Neuron (in vitro differentiated cells): ENCODE measurements at regions not wholly inside any gene's neighbourhood (a gene's known extent, or its start where the extent isn't known, plus 50 kb on each side); places are given as distances from the start of the nearest gene placed in this dataset.
"Not testable (repeated sequence)": the region's sequence is repeated elsewhere in the genome, so short reads cannot be mapped to it uniquely, and the experiment has no call there.

ENCODE experiments used
- H2AFZ ChIP-seq: one replicate; pipeline ENCODE4 v1.6.1; 2013; ENCODE audit warnings: low read depth, mild to moderate bottlenecking, inconsistent platforms, low read length, moderate library complexity
- H3K27me3 ChIP-seq: one replicate; pipeline ENCODE4 v1.6.1; 2013; ENCODE audit warnings: low read length; ENCODE audit not compliant: insufficient read depth
- H3K36me3 ChIP-seq: one replicate; pipeline ENCODE4 v1.6.1; 2013; ENCODE audit warnings: low read length; ENCODE audit not compliant: insufficient read depth
- H3K4me1 ChIP-seq: one replicate; pipeline ENCODE4 v1.6.1; 2013; ENCODE audit warnings: low read length; ENCODE audit not compliant: insufficient read depth
- H3K4me3 ChIP-seq: 2 replicates; pipeline ENCODE4 v1.5.1; 2013; ENCODE audit warnings: mild to moderate bottlenecking, low read length, moderate library complexity
- H3K9me3 ChIP-seq: one replicate; pipeline ENCODE4 v1.6.1; 2013; ENCODE audit warnings: low read length

DNA sequence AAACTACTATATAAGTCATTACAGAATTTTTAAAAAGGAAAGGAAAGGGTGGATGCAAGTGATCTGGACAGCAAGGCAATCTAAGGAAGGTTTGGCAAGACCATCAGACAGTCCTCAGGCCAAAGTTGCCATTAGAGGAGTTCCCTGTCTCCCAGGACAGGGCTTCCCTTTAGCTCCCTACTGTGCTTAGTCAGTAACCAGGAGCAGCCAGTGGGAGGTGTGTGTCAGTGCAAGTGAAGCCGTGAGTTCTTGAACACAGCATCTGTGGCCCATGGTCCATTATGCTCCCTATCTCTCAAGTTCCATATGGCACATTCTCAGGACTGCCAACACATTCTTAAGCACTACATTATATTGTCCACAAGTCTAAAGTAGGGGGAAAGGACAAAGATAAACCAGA, 175.2 kb upstream of the FAM174A start:
- H3K4me3 ChIP-seq, H3K9me3 ChIP-seq, H3K27me3 ChIP-seq, H3K36me3 ChIP-seq, H3K4me1 ChIP-seq, H2AFZ ChIP-seq: not testable (repeated sequence)

DNA sequence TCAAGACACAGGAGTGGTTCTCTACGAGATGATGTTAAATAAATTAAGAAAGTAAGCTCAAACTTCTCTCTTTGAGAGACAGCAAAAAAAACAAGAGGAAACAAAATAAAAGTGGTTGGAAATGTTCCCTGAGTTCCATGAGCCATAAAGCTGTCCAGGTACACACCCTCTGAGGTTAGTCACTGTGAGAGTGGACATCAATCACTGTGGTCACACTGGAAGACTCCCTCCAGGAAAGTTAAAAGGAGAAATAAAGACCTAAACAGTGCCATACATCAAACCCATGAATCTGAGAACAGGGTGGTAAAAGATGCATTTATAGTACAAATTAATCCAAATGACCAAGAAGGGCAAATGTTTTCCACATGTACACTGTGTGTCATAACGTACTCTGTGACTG, 188.9 kb upstream of the FAM174A start:
- not testable (repeated sequence) for H3K27me3 ChIP-seq, H3K4me3 ChIP-seq, H3K9me3 ChIP-seq, H2AFZ ChIP-seq, H3K4me1 ChIP-seq, H3K36me3 ChIP-seq

DNA sequence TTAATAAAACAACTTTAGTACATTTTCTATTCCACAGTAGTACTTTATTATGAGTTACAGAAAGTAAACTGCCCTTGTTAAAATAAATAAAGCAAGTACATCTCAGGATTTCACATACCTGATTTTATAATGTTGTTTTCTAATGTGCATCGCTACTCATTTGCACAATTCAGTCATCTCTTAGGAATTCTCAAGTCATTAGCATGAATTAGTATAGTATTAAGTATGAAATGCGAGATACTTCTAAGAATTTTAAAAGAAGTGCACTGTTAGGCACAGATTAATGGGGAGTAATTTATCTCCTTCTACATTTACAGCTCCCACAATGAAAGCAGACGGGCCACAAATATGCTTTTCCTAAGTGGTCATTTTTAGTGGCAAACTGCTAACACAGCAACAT, 193.7 kb upstream of the FAM174A start:
- not testable (repeated sequence) for H3K36me3 ChIP-seq, H3K4me3 ChIP-seq, H3K4me1 ChIP-seq, H3K27me3 ChIP-seq, H3K9me3 ChIP-seq, H2AFZ ChIP-seq

DNA sequence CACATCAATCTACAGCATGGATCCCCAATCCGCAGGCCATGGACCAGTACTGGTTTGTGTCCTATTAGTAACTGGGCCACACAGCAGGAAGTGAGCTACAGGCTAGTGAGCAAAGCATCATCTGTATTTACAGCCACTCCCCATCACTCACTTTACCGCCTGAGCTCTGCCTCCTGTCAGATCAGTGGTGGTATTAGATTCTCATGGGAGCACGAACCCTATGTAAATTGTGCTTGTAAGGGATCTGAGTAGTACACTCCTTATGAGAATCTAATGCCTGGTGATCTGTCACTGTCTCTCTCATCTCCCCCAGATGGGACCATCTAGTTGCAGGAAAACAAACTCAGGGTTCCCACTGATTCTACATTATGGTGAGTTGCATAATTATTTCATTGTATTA, 212.7 kb upstream of the FAM174A start:
- no peaks in the 10 kb centered on the region for H3K36me3 ChIP-seq
- no peaks in the 10 kb centered on the region for H3K4me1 ChIP-seq
- H2AFZ ChIP-seq = no peak overlapping the region
- H3K27me3 ChIP-seq = no peaks in the 10 kb centered on the region
- H3K9me3 ChIP-seq = no peaks in the 10 kb centered on the region
- no peak overlapping the region for H3K4me3 ChIP-seq

DNA sequence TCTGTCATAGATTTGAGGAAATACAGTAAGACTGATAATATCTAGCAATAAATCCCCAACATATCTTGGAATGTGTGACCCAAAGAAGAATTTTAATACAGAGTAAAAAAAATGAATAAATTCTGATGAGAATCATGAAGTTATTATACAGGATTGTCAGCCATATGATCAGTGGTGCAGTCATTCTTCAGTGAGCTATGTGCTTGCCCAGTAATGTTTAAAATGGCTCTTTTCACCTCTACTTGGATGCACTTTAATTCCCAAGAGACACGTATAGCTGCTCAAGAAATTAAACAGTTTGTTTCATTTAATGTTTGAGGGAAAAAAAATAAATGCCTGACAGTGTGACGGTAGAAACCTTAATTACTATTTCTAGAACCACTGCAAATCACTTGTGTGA, 215.3 kb upstream of the FAM174A start:
- H3K9me3 ChIP-seq = peaks cover 3% of the 10 kb centered on the region
- H3K27me3 ChIP-seq = no peaks in the 10 kb centered on the region
- no peak overlapping the region for H3K4me3 ChIP-seq
- no peak overlapping the region for H2AFZ ChIP-seq
- H3K36me3 ChIP-seq = no peaks in the 10 kb centered on the region
- no peaks in the 10 kb centered on the region for H3K4me1 ChIP-seq

DNA sequence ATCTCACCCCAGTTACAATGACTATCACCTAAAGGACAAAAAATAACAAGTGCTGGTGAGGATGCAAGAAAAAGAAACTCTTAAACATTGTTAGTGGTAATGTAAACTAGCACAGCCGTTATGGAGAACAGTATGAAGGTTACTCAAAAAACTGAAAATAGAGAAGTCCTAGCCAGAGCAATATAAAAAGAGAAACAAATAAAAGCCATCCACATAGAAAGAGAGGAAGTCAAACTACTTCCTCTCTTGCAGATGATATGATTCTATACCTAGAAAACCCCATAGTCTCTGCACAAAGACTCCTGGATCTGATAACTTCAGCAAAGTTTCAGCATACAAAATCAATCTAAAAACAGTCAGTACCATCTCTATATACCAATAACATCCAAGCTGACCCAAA, 221.5 kb upstream of the FAM174A start:
- no peaks in the 10 kb centered on the region for H3K36me3 ChIP-seq
- H3K4me3 ChIP-seq = no peak overlapping the region
- H3K27me3 ChIP-seq = no peaks in the 10 kb centered on the region
- no peaks in the 10 kb centered on the region for H3K4me1 ChIP-seq
- peaks cover 3% of the 10 kb centered on the region for H3K9me3 ChIP-seq
- no peak overlapping the region for H2AFZ ChIP-seq

DNA sequence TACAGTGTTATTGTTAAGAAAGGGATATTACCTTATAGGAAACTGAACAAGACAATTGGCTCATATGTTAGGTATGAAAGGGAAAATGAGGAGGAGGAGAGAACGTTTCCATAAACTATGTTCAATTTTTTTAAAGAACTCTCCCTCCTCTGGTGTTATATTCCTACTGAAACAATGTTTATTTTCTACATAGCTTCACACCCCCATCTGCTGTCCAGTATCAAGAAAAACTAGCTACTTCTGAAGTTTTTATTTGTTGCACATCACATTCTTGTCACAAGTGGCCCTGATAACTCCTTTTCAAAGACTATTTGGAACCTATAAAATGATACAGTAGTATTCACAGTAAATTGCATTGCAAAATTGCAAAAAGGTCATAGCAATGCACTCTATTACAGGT, 223.4 kb upstream of the FAM174A start:
- Histone ChIP-seq H2AFZ (no peak overlapping the region), H3K4me3 (no peak overlapping the region), H3K36me3 (no peaks in the 10 kb centered on the region), H3K27me3 (no peaks in the 10 kb centered on the region), H3K4me1 (no peaks in the 10 kb centered on the region), H3K9me3 (peaks cover 3% of the 10 kb centered on the region)

DNA sequence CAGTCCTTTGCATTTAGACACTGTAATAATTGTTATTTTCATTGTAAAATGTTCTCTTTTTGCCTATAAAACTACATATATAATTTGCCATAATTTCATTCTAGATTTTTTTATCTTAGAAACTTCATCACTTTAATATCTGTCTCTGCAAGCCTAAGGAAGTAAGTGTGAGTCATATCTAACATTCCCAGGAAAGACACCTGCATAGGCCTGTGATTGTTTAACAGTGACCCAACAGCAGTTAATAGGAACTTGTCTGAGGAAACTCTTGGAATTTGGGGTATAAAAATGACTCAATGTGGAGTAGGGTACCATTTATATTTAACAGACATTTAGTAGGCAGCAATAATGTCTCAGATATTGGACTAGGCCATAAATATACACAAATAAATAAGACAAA, 229.2 kb upstream of the FAM174A start:
- Histone ChIP-seq H3K36me3 (no peaks in the 10 kb centered on the region), H3K9me3 (no peaks in the 10 kb centered on the region), H3K4me1 (no peaks in the 10 kb centered on the region), H3K4me3 (no peak overlapping the region), H2AFZ (no peak overlapping the region), H3K27me3 (no peaks in the 10 kb centered on the region)

DNA sequence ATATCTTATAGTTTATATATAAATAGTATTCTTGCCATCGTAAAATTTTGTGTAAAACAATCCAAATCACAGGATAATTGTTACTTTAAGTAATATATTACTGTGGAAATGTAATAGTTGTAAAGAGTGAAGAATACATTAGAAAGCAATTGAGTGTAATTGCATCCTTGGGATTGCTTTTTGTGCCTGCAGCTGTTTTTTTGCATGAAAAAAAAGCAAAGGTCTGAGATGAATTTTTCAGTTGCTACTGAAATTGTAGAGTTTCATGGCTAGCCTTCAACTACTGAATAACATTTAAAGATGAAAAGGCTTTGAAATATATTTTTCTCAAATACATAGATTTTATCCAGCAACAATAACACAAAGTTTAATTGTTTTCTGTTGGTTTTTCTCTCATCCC, 232.0 kb upstream of the FAM174A start:
- Histone ChIP-seq H3K9me3 (no peaks in the 10 kb centered on the region), H3K4me1 (no peaks in the 10 kb centered on the region), H3K4me3 (no peak overlapping the region), H3K36me3 (no peaks in the 10 kb centered on the region), H3K27me3 (no peaks in the 10 kb centered on the region), H2AFZ (no peak overlapping the region)

DNA sequence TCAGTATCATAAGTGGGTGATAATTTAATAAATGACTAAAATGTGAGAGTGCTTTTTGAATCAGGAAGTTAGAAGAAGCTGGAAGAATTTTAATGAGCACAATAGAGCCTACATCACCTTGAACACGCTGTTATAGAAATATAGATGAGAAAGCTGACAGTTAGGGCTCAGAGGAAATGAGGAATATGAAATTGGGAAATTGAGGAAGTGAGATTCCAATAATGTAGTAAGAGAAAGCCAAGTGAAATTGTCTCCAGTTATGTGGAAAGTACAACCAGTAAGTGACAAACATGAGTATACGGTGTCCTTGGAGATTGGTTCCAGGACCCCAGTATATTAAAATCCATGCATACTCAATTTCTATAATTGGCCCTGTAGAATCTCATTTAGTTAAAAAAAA, 235.9 kb upstream of the FAM174A start:
- Histone ChIP-seq H3K4me3 (no peak overlapping the region), H3K9me3 (no peaks in the 10 kb centered on the region), H2AFZ (no peak overlapping the region), H3K36me3 (no peaks in the 10 kb centered on the region), H3K27me3 (no peaks in the 10 kb centered on the region), H3K4me1 (no peaks in the 10 kb centered on the region)

DNA sequence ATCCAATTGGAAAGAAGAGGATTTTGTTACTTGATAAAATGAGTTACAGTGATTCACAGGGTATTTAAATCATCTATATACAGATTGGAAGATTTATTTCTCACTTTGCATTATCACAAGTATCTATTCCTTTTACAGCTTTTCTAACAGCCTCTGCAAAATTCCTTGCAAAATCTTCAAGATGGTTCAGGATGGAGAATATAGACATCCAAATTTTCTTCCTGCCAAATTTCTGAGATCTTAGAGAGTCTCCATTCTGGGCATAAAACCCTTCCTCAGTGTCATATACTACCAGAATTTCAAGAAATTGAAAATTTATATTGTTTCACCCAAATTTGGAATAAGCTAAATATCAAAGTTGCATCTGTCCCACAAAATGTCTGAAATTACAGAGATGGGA, 259.1 kb upstream of the FAM174A start:
- Histone ChIP-seq H2AFZ (no peak overlapping the region), H3K4me3 (no peak overlapping the region), H3K27me3 (no peaks in the 10 kb centered on the region), H3K9me3 (no peaks in the 10 kb centered on the region), H3K4me1 (no peaks in the 10 kb centered on the region), H3K36me3 (no peaks in the 10 kb centered on the region)

DNA sequence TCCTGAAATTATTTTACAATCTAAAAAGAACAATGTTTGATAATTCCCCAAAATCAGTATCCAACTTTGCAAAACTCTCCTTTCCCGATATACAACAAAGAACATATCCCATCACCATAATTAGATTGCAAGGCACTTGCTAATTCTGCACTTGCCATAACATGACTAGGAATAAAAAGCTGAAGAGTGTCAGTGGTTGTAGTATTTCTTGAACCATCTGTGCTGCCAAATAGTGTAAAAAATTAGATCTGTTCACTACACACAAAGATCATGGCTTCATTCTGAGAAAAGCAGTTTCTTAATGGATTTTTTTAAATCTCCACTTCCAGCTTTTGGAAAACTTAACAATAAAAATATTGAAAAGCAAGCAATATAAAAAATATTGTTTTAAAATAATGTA, 259.5 kb upstream of the FAM174A start:
- no peak overlapping the region for H3K4me3 ChIP-seq
- no peaks in the 10 kb centered on the region for H3K27me3 ChIP-seq
- no peak overlapping the region for H2AFZ ChIP-seq
- H3K36me3 ChIP-seq = no peaks in the 10 kb centered on the region
- H3K4me1 ChIP-seq = no peaks in the 10 kb centered on the region
- no peaks in the 10 kb centered on the region for H3K9me3 ChIP-seq

DNA sequence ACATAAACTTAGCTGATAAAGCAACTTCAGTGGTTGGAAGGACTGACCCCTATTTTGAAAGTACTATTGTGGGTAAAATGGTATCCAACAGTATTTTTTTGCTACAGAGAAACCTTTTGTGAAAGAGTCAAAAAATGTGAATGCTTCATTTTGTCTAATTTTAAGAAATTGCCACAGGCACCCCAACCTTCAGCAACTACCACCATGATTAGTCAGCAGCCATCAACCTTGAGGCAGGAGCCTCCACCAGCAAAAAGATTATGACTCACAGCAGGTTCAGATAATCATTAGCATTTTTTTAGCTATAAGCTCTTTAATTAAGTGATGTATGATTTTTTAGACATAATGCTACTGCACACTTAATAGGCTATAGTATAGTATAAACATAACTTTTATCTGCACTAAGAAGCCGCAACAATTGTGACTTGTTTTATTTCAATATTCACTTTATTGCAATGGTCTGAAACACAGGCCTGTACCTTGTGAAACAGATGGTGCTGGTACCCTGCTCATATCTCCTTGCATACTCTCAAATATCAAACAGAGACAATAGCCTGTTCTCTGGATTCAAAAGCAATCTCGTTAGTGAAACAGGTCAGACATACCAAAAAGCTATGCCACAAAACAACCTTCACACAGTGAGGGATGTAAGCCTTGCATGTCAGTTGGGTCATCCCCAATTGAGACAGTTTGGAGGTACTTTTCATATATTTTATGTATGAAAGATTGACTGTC, 261.2 kb upstream of the FAM174A start:
- no peaks in the 10 kb centered on the region for H3K27me3 ChIP-seq
- no peaks in the 10 kb centered on the region for H3K9me3 ChIP-seq
- no peaks in the 10 kb centered on the region for H3K4me1 ChIP-seq
- H2AFZ ChIP-seq = no peak overlapping the region
- H3K36me3 ChIP-seq = no peaks in the 10 kb centered on the region
- H3K4me3 ChIP-seq = no peak overlapping the region

DNA sequence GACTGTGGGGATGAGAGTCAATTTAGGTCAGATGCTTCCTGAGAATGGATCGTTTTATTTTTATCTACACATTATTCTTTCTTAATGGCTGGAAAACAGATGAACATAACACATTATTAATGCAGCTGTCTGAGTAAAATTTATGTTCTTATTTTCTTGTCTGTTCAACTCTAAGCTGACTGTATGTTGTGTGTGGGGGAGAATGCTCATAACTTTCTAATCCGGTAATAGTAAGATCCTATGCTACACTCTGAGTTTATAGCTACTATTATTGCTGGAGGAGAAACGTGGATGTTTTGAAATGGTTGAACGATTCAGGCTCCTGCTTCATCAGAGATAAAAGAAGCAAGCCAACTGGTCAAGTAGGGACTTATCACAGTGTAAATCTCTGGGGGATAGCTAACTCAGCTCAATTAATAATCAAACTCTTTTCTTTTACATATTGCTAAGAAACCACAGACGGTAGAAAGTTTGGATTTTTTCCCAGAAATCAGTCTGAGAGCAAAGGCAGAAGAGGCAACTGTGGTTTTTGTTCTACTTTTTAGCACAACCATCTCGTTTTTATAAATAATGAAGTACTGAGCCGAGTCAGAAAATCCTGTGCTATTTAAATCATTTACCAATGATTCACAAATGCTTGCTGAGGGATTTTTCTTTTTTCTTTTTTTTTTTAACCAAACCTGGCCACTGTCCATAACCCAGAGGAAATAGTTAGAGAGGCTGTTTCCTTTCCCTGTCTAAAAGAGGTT, 265.0 kb upstream of the FAM174A start:
- Histone ChIP-seq H3K9me3 (no peaks in the 10 kb centered on the region), H2AFZ (no peak overlapping the region), H3K4me1 (no peaks in the 10 kb centered on the region), H3K4me3 (no peak overlapping the region), H3K36me3 (no peaks in the 10 kb centered on the region), H3K27me3 (no peaks in the 10 kb centered on the region)
